HepG2 (cell line): ENCODE measurements at regions not wholly inside any gene's neighbourhood (a gene's known extent, or its start where the extent isn't known, plus 50 kb on each side); places are given as distances from the start of the nearest gene placed in this dataset.

ENCODE experiments used
- ATF7 ChIP-seq, 2 experiments: fragments of 450-650 bp in 1 of 2; sonication (generic) in 1 of 2; formaldehyde crosslinking in 1 of 2; IDR thresholded peaks; 2 replicates each; pipeline versions ENCODE4 v1.4.0 to v1.6.1; 2016 to 2020; ENCODE audit warnings: antibody characterized with exemption in 1 of 2, mild to moderate bottlenecking in 1 of 2, missing genetic modification reagents in 1 of 2
- FOXK2 ChIP-seq: fragments of 450-650 bp; IDR thresholded peaks from 2 replicates; pipeline ENCODE4 v1.6.1; 2016
- FOXM1 ChIP-seq: sonication (generic); formaldehyde crosslinking; IDR thresholded peaks from 2 replicates; pipeline ENCODE4 v1.5.0; 2020; ENCODE audit warnings: missing genetic modification reagents
- MBNL3 ChIP-seq: fragments of 250-450 bp; sonication (Bioruptor Pico); conservative IDR thresholded peaks from 2 replicates; pipeline ENCODE4 v1.8.0; 2022; ENCODE audit warnings: mild to moderate bottlenecking, inconsistent platforms
- NR2F6 ChIP-seq, 2 experiments: IDR thresholded peaks; 2 replicates each; pipeline ENCODE4 v1.6.1; 2016; ENCODE audit warnings: antibody characterized with exemption in 1 of 2, mild to moderate bottlenecking in 1 of 2
- PHB2 ChIP-seq: fragments of 450-650 bp; IDR thresholded peaks from 2 replicates; pipeline ENCODE4 v1.6.1; 2018; ENCODE audit not compliant: partially characterized antibody
- PPARG ChIP-seq: conservative IDR thresholded peaks from 2 replicates; pipeline ENCODE4 v1.6.1; 2016; ENCODE audit warnings: missing biosample characterization, missing genetic modification reagents
- REPIN1 ChIP-seq: sonication (generic); formaldehyde crosslinking; IDR thresholded peaks from 2 replicates; pipeline ENCODE4 v1.8.0; 2022; ENCODE audit warnings: missing genetic modification reagents, low read depth, mild to moderate bottlenecking, borderline replicate concordance
- SOX6 ChIP-seq, 2 experiments: fragments of 450-650 bp in 1 of 2; sonication (generic) in 1 of 2; formaldehyde crosslinking in 1 of 2; IDR thresholded peaks; 2 replicates each; pipeline versions ENCODE4 v1.4.0 to v1.6.1; 2017 to 2020; ENCODE audit warnings: antibody characterized with exemption in 1 of 2, mild to moderate bottlenecking in 1 of 2, missing genetic modification reagents in 1 of 2
- SPEN ChIP-seq: sonication (generic); formaldehyde crosslinking; IDR thresholded peaks from 2 replicates; pipeline ENCODE4 v1.5.1; 2020; ENCODE audit warnings: low read depth, mild to moderate bottlenecking, missing genetic modification reagents
- ZNF260 ChIP-seq: sonication (generic); formaldehyde crosslinking; IDR thresholded peaks from 2 replicates; pipeline ENCODE4 v1.4.0; 2020; ENCODE audit warnings: missing genetic modification reagents, low read depth, mild to moderate bottlenecking, borderline replicate concordance
- ZNF317 ChIP-seq: sonication (generic); formaldehyde crosslinking; IDR thresholded peaks from 2 replicates; pipeline ENCODE4 v1.5.0; 2020; ENCODE audit warnings: mild to moderate bottlenecking, missing genetic modification reagents
- ZNF589 ChIP-seq: sonication (generic); formaldehyde crosslinking; conservative IDR thresholded peaks from 2 replicates; pipeline ENCODE4 v1.8.0; 2022; ENCODE audit warnings: mild to moderate bottlenecking, moderate library complexity, missing genetic modification reagents
- ZNF775 ChIP-seq: sonication (generic); formaldehyde crosslinking; IDR thresholded peaks from 2 replicates; pipeline ENCODE4 v1.4.0; 2020; ENCODE audit warnings: missing genetic modification reagents, mild to moderate bottlenecking, moderate library complexity, borderline replicate concordance
- ZSCAN21 ChIP-seq: sonication (generic); formaldehyde crosslinking; IDR thresholded peaks from 2 replicates; pipeline ENCODE4 v1.8.0; 2022; ENCODE audit warnings: mild to moderate bottlenecking, missing genetic modification reagents, moderate library complexity, borderline replicate concordance
- TF ChIP-seq, protein P1 (sequence below): sonication (generic); formaldehyde crosslinking; IDR thresholded peaks from 2 replicates; pipeline ENCODE4 v1.4.0; 2020; ENCODE audit warnings: mild to moderate bottlenecking, missing genetic modification reagents
- TF ChIP-seq, protein P2 (sequence below): sonication (generic); formaldehyde crosslinking; IDR thresholded peaks from 2 replicates; pipeline ENCODE4 v1.4.0; 2020; ENCODE audit warnings: missing genetic modification reagents, borderline replicate concordance
- TF ChIP-seq, protein P3 (sequence below): sonication (generic); formaldehyde crosslinking; IDR thresholded peaks from 2 replicates; pipeline ENCODE4 v1.8.0; 2022; ENCODE audit warnings: missing genetic modification reagents, mild to moderate bottlenecking, inconsistent platforms, borderline replicate concordance
- TF ChIP-seq, protein P4 (sequence below): IDR thresholded peaks from 2 replicates; pipeline ENCODE4 v1.6.1; 2016; ENCODE audit warnings: control low read depth

DNA sequence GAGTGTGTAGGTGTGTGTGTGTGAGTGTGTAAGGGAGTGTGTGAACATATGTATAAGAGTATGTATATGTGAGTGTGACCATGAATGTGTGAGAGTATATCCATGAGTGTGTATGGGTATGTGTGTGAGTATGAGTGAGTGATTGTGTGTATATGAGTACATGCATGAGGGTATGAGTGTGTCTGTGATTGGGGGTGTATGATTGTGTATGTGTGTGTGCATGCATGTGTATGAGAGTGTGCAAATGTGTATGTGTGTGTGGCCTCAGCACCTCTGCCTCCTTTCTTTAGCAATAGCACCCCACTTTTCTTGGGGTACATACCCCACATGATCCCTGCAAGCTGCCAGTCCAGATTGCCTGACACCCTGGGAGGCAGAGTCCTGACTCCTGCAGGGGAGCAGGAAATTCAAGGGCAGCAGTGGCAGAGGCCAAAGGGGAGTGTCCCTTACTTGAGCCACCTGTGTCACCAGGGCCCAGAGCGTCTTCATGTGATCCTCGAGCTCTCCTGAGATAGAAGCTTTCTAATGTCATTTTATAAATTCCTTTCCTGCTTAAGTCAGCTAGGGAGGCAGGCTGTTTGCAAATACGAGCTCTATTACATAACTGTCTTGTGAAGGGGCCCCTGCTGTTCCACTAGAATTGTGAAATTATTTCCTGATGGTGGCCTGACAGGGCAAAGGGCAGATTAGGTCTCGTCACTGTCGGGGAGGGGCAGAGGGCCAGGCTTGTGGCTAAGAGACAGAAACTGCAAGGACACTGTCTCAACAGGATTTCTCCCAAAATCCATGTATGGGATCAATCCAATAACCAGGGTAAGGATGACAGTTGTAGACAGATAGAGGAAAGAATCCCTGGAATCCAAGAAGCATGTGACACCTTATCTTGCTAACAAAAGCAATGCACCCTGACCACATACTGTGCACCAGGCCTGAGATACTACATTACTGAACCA is 389.1 kb downstream of the GADD45G start (continued):
- TF ChIP-seq SOX6 (IDR thresholded peaks at IDR 0.05) (no peak), SOX6 (CRISPR knock-in tag; IDR thresholded peaks at IDR 0.05) (peak; percentile 83), SPEN (CRISPR knock-in tag) (0 out of 2 replicates have a peak, but pooled peaks have one; percentile 55), PHB2 (no peak), MBNL3 (CRISPR knock-in tag) (no peak), ZNF260 (CRISPR knock-in tag) (no peak), PPARG (CRISPR knock-in tag) (peak; percentile 53; the same call in 1 of the 2 replicates), FOXK2 (no peak), ZNF589 (CRISPR knock-in tag) (no peak), ZNF317 (CRISPR knock-in tag) (no peak), FOXM1 (CRISPR knock-in tag) (no peak), REPIN1 (CRISPR knock-in tag) (peak; percentile 39; the same call in 1 of the 2 replicates), ATF7 (IDR thresholded peaks at IDR 0.05) (no peak), ATF7 (CRISPR knock-in tag; IDR thresholded peaks at IDR 0.05) (peak; percentile 75; the same call in 1 of the 2 replicates), ZSCAN21 (CRISPR knock-in tag) (no peak), ZNF775 (CRISPR knock-in tag) (no peak), NR2F6 (IDR thresholded peaks at IDR 0.05) (peak; percentile 92), NR2F6 (CRISPR knock-in tag; IDR thresholded peaks at IDR 0.05) (peak; percentile 96)
- TF ChIP-seq, protein P1, sequence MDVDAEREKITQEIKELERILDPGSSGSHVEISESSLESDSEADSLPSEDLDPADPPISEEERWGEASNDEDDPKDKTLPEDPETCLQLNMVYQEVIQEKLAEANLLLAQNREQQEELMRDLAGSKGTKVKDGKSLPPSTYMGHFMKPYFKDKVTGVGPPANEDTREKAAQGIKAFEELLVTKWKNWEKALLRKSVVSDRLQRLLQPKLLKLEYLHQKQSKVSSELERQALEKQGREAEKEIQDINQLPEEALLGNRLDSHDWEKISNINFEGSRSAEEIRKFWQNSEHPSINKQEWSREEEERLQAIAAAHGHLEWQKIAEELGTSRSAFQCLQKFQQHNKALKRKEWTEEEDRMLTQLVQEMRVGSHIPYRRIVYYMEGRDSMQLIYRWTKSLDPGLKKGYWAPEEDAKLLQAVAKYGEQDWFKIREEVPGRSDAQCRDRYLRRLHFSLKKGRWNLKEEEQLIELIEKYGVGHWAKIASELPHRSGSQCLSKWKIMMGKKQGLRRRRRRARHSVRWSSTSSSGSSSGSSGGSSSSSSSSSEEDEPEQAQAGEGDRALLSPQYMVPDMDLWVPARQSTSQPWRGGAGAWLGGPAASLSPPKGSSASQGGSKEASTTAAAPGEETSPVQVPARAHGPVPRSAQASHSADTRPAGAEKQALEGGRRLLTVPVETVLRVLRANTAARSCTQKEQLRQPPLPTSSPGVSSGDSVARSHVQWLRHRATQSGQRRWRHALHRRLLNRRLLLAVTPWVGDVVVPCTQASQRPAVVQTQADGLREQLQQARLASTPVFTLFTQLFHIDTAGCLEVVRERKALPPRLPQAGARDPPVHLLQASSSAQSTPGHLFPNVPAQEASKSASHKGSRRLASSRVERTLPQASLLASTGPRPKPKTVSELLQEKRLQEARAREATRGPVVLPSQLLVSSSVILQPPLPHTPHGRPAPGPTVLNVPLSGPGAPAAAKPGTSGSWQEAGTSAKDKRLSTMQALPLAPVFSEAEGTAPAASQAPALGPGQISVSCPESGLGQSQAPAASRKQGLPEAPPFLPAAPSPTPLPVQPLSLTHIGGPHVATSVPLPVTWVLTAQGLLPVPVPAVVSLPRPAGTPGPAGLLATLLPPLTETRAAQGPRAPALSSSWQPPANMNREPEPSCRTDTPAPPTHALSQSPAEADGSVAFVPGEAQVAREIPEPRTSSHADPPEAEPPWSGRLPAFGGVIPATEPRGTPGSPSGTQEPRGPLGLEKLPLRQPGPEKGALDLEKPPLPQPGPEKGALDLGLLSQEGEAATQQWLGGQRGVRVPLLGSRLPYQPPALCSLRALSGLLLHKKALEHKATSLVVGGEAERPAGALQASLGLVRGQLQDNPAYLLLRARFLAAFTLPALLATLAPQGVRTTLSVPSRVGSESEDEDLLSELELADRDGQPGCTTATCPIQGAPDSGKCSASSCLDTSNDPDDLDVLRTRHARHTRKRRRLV (CRISPR knock-in tag), result no peak
- TF ChIP-seq, protein P2, sequence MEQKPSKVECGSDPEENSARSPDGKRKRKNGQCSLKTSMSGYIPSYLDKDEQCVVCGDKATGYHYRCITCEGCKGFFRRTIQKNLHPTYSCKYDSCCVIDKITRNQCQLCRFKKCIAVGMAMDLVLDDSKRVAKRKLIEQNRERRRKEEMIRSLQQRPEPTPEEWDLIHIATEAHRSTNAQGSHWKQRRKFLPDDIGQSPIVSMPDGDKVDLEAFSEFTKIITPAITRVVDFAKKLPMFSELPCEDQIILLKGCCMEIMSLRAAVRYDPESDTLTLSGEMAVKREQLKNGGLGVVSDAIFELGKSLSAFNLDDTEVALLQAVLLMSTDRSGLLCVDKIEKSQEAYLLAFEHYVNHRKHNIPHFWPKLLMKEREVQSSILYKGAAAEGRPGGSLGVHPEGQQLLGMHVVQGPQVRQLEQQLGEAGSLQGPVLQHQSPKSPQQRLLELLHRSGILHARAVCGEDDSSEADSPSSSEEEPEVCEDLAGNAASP (CRISPR knock-in tag), result peak; percentile 97
- TF ChIP-seq, protein P3, sequence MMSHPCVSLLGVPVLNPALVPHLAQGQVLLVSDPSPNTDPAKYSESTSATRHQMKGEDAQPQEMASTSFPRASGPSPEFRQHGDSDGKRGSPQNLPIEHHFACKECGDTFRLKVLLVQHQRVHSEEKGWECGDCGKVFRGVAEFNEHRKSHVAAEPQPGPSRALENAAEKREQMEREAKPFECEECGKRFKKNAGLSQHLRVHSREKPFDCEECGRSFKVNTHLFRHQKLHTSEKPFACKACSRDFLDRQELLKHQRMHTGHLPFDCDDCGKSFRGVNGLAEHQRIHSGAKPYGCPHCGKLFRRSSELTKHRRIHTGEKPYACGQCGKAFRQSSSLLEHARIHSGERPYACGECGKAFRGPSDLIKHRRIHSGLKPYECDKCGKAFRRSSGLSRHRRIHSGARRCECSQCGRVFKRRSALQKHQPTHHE (CRISPR knock-in tag), result no peak
- TF ChIP-seq, protein P4, sequence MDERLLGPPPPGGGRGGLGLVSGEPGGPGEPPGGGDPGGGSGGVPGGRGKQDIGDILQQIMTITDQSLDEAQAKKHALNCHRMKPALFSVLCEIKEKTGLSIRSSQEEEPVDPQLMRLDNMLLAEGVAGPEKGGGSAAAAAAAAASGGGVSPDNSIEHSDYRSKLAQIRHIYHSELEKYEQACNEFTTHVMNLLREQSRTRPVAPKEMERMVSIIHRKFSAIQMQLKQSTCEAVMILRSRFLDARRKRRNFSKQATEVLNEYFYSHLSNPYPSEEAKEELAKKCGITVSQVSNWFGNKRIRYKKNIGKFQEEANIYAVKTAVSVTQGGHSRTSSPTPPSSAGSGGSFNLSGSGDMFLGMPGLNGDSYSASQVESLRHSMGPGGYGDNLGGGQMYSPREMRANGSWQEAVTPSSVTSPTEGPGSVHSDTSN (CRISPR knock-in tag), result no peak; the same call in 1 of the 2 replicates
